ENCODE measurements at regions not wholly inside any gene's neighbourhood (a gene's known extent, or its start where the extent isn't known, plus 50 kb on each side); places are given as distances from the start of the nearest gene placed in this dataset.

DNA sequence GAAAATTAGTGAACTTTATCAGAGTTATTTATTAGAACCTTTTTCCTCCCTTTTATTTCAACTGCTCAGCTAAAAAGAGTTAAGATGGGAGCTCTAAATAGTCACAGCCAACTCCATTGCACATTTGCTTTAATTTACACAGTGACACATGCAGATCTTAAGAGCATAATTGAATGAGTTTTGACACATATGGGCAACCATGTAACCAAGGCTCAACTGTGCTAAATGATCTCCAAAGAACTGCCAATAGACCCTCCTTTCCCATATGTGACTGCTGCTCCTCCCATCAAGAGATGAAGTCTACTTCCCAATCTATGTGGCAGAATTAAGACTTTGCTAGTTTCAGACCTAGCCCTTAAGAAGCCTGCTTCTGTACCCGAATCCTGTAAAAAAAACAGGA, 960.0 kb downstream of the BCL11B start:
- intact Hi-C loops (cut with micrococcal nuclease): no loop called here
- ATAC-seq (no peak), DNase-seq (no peak)

DNA sequence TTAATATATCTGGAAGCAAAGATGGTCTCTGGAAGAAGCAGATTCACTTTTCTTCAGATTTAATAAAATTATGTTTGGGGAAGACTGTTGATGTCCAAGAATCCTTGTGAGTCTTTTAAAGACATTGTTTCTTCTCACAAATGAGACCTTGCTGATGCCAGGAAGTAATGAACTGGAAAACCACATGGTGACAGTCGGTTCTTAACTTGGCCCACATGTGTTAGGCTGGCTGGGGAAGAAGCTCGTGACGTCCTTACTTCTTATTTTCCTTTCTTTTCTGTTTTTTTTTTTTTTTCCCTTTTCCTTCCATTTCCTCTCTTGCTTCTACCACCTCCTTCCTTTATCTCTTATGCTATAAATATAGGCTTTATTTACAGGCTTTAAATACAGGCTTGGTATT, 950.2 kb downstream of the BCL11B start:
- intact Hi-C loops (cut with micrococcal nuclease): no loop called here
- ATAC-seq: no peak

DNA sequence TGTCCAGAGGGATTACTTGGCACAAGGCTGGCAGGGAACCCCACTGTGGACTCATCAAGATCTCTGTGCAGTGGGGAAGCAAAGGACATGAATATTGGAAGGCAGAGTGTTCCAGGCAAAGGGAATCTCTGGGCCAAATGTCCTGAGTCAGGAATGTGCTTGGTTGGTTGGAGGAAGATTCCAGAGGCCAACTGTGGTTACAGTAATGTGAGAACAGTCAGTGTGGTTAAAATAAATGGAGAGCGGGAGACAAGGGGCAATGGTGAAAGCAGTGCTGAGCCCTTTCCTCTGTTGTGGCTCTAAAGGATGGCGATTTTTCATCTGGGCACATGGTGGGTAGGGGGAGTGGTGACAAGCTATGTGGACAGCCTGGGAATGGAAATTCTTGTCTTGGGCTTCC, 948.2 kb downstream of the BCL11B start:
- ATAC-seq (no peak), DNase-seq (no peak)
- intact Hi-C loops (cut with micrococcal nuclease): no loop called here

More for the DNA sequence above, 950.2 kb downstream of the BCL11B start:
- no peak for DNase-seq

DNA sequence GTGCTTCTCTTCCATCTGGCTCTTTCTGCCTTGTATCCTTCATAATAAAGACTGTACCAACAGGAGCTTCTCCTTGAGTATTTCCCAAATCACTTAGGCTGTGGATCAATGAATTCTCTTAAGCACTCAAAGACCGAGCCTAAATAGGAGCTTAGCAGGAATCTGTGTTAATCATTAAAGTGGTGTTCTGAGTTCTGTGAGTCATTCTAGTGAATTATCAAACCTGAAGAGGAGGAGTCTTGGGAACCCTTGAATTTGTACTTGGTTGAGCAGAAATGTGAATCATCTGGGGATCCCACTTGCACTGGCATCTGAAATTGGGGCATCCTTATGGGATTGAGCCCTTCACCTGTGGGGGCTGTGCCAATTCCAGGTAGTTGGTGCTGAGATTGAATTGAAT, 946.2 kb downstream of the BCL11B start:
- intact Hi-C loops (cut with micrococcal nuclease): no loop called here
- DNase-seq (no peak), ATAC-seq (no peak)

DNA sequence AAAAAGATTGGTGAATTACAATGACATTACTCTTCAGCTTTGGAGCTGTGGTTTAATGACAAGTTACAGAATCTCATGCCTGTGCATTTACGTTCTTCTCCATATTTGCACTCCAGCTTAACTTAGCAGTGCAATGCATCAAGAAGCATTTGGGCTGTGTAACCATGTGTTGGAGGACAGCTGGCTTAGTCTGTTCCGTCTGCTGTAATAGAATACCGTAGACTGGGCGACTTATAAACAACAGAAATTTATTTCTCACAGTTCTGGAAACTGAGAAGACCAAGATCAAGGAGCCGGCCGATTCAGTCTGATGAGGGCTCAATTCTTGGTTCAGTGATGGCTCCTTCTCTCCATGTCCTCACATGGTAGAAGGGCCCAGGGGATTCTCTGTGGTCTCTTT, 943.5 kb downstream of the BCL11B start:
- intact Hi-C loops (cut with micrococcal nuclease): no loop called here
- DNase-seq: no peak
- no peak for ATAC-seq

DNA sequence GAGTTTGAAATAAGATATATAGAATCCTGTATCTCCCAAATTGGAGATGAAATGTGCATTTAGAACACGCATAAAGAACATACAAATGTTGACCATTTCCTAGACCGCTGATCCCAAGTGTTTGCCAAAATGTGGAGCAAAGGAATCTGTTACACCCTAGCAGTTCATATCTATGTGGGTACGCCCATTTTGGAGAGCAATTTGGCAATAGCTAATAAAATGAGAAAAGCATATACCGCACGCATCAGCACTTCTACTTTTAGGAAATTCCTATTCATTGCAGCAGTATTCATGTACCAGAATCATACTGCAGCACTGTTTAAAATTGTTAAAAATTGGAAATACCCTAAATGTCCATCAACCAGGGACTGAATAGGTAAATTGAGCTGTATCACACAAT, 937.8 kb downstream of the BCL11B start:
- ATAC-seq (no peak), DNase-seq (no peak)
- intact Hi-C loops (cut with micrococcal nuclease): no loop called here

DNA sequence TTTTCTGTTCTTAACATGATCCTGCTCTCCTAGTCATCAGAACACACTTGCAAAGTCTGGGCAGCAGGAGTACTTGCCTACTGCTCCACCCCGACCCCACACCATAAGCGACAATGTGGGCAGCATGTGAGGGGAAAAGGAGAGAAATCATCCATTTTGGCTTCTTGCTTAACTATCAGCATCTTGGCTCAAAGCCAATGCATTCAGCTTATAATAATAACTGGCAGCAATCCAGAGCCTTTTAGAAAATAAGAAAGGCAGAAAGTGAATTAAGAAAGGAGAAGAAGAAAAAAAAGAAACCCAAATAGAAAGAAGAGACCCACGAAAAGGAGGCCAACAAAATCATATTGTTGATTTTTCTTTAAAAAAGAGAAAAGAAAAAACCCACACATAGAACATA, 930.8 kb downstream of the BCL11B start:
- intact Hi-C loops (cut with micrococcal nuclease): no loop called here
- DNase-seq (no peak), ATAC-seq (no peak)

DNA sequence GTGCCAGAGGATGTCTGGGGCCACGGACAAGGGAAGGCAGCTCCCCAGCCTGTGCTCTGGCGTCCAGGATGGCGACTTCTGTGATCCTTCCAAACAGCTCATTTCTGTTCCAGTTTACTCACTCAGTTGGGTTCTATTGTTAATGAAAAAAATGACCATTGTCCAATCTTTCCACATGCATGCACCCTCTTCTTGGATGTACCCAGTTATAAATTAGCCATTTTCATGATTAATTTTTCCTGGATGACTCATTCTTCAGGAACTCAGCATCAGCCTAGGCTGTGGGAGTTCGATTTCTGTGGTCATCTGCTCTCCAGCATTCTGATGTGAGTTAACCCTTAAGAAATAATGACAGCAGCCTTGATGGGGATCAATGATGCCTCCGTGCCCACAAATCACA, 926.8 kb downstream of the BCL11B start:
- intact Hi-C loops (cut with micrococcal nuclease): no loop called here
- DNase-seq: no peak
- ATAC-seq: no peak

DNA sequence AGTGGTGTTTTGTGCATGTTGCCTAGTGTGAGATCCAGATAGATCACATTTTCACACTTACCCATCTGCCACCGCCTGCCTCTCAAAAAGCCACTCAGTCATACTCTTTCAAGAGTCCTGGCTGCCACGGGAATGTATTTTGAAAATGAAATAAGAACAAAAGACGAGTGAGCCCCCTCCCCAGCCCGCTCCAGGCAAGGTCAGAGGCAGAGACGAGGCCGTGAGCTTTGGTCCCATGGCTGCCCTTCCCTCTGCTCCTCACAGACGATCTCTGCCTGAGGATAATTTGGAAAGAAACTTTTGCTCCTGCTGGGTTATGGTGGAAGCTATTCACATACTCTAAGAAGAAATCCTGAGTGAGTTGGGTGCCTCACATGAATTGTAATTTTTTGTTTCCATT, 924.3 kb downstream of the BCL11B start:
- intact Hi-C loops (cut with micrococcal nuclease): no loop called here
- ATAC-seq (no peak), DNase-seq (no peak)

DNA sequence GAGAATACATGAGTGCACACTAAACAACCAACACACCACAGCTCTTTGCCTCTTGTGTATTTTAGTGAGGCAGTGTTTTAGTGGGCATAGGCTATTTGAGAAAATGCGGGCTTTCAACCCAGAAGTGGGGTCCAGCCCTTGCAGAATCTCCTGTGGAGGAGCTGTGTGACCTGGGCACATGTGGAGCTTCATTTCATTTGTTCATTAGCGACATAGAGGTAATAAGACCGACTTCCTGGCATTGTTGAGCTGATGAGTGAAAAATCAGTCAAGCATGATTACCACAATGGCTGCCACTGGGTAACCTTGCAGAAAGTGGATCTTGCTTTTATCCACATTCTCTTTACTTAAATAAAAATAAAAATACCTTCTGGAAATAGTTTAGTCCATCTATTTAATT, 923.5 kb downstream of the BCL11B start:
- intact Hi-C loops (cut with micrococcal nuclease): no loop called here
- ATAC-seq: no peak
- DNase-seq: no peak

DNA sequence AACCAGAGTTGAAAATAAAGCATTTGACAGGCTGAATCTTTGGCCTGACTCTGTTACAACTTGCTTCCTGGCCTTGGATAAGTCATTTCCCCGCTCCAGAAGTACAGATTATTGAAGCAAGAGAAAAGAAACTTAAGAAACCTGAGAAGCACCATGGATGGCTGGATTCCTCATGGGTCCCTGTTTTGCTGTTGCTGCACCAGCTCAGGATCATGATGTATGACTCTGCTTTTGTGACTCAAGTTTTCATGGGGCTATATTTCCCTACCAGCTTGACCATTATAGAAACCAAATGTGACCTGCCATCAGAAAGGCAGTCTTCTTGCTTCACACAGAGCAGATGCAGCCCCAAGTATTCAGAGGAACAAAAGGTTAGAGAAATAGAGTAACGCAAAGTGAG, 921.8 kb downstream of the BCL11B start:
- intact Hi-C loops (cut with micrococcal nuclease): no loop called here
- ATAC-seq (no peak), DNase-seq (no peak)

DNA sequence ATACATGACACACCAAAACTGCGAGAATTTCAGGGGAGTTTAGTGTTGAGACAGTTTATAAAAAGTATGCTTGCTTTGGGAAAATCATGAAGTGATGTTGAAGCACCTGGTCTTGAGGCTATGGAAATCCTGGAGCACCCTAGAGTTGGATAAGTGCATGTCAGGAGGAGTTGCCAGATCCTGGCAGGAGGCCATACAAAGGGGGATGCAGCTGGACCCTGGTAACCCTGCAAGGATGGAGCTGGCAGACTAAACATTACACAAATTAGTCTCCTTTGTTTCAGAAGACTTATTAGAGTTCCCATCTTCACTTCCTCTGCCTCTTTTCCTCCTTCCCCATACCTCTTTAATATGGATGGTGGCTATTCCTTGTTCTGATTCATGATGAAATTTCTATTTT, 907.0 kb downstream of the BCL11B start:
- intact Hi-C loops (cut with micrococcal nuclease): no loop called here
- ATAC-seq (no peak), DNase-seq (no peak)

DNA sequence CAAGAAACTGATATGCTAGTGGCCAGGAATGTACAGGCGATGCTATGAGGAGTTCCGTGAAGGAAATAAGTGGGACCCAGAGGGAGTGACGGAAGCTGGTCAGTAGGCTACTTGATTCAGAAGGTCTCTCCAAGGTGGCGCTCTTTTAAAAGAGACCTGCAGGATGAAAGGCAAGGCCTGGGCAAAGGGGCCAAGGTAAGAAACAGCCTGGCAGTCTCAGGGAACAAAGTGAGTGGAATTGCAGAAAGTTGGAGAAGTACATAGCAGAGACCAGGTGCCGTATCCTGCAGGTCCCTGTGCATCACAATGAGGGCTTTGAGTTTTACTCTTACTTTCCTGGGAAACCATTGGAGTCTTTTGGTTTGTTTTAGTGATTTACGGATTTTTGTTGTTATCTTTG, 905.6 kb downstream of the BCL11B start:
- intact Hi-C loops (cut with micrococcal nuclease): no loop called here
- no peak for ATAC-seq
- no peak for DNase-seq

DNA sequence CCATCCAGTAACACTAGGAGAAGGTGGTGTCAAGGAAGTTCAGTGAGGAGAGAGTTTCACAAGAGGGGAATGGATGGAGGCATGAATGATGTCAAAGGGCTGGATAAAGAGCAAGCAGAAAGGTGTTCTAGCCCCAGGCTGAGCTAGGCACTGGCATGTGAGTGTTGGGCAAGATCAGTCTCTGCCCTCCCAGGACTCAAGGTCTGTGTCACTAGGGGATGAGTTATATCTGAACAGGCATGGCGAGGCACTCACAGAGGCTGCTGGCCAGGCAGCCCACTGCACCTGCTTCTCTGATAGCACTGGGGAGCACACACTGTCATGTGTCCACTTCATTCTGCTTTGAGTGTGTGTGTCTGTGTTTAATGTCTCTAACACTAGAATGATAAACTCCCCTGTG, 903.8 kb downstream of the BCL11B start:
- ATAC-seq (no peak), DNase-seq (no peak)
- intact Hi-C loops (cut with micrococcal nuclease): no loop called here

DNA sequence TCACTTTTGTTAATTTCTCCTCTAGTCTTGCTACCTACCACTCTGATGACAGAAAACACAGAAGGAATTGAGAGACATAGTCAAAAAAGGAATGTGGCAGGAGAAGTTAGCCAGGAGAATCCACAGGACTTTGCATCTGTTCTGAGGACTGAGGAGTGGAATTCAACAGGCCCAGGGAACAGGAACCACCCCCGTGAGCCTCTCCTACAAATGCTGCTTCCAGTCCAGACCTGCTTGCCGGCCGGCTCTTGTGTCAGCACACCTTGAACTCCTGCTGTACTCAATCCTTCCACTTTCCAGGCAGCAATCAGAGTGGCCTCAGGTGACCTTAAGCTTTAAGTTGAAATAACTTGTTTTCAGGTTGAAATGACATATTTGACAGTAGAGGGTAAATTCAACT, 903.1 kb downstream of the BCL11B start:
- ATAC-seq (no peak), DNase-seq (no peak)
- intact Hi-C loops (cut with micrococcal nuclease): no loop called here

DNA sequence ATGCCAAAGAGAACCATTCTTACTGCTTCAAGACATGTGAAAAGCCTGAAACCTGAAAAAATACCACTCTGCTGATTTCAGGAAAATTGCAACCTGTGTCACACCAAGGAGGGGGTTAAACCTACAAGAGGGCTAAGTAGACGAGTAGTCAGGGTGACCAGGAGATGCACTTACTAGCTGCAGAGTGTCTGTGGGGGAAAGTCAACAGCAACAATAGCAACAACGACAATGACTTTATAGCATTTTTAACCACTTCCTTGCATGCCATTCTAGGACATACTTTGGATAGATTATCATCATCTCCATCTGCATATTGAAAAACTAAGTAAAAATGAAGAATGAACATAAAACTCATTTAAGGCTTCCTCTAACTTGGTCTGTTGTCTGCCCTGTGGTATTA, 902.7 kb downstream of the BCL11B start:
- intact Hi-C loops (cut with micrococcal nuclease): no loop called here
- no peak for ATAC-seq
- no peak for DNase-seq

DNA sequence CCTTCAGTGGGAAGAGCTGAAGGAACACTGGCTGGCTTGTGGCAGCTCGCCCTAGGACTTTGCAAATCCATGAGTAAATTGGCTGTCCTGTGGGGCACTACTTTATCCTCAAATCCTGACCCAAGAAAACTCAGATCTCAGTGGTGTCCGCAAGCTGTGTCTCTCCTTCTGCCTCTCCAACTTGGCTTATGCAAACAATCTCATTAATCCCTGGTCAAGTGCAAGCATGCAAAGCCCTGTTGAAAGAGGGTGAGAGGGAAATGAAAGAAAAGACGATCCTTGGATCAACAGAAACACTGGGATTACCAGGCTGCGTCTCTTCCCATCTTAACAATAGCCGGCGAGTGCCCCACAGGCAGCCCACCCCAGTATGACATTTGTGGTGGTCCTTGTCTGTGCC, 901.6 kb downstream of the BCL11B start:
- DNase-seq (no peak), ATAC-seq (no peak)
- intact Hi-C loops (cut with micrococcal nuclease): no loop called here

DNA sequence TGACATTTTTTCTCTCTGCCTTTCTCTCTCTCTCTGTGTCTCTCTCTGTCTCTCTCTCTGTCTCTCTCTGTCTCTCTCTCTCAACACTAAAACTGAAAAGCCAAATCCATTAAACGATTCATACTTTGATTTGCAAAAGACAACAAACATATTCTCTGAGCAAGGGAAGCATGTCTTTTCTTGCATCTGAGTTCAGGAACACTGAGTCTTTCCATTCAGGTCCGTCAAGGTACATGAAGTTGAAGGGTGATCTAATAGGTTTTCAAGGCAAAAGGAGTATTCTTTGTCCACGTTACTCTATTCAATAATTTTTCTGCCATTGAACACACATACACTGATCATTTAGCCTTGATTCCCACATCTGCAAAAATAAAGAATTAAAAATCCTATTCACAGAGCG, 900.9 kb downstream of the BCL11B start:
- intact Hi-C loops (cut with micrococcal nuclease): no loop called here
- ATAC-seq (no peak), DNase-seq (no peak)

DNA sequence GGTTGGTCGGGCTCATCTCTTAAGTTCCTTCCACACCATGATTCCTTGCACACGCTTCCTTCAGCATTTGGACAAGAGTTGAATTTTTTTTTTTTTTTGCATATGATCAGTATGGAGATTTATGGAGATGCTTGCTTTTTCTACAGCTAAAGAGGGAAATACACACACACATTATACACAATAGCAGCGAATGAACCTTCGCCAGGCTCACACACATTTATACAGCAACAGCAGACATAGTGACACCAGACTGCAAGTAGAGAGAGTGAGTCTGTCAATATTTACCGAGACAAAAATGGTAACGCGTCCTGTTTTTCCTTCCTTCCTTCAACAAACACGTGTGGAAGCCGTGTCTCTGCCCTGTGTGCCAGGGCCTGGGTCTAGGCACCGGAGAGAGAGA, 897.9 kb downstream of the BCL11B start:
- ATAC-seq (no peak), DNase-seq (no peak)
- intact Hi-C loops (cut with micrococcal nuclease): no loop called here

DNA sequence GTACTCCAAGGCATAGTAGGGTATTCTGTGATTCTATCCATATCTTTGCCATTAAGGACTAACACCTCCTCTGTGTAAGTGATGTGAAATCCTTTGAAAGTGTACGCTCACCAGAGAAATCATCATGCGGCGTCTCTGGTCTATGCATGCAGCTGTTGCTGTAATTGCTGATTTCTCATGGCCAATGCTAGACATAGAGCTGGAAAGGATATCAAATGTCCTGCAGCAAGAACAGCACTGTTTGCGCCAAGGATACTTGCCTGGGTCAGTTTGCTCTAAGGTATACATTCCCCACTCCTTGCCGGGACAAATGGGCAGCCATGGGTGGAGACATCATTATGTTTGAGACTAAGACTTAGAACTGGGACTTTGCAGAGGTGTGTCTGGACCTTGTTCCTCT, 896.4 kb downstream of the BCL11B start:
- no peak for ATAC-seq
- no peak for DNase-seq
- intact Hi-C loops (cut with micrococcal nuclease): no loop called here

DNA sequence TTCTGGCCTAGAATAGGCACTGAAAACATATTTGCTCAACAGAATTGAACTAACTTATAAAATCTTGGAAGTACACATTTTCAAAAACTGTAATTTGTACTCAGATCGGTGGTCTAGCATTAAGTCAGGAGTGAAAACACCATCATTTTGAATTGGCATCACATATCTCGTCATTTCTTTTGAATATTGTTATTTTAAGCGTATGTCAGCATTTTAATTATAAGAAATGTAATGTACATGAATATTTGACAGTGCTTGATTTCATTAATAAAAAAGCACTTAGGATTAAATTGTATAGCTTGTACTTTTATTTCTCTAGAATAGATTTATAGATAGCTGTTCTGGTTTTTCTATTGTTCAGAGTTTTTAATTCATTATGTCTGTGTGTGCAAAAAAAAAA, 892.2 kb downstream of the BCL11B start:
- DNase-seq (no peak), ATAC-seq (no peak)
- intact Hi-C loops (cut with micrococcal nuclease): no loop called here

DNA sequence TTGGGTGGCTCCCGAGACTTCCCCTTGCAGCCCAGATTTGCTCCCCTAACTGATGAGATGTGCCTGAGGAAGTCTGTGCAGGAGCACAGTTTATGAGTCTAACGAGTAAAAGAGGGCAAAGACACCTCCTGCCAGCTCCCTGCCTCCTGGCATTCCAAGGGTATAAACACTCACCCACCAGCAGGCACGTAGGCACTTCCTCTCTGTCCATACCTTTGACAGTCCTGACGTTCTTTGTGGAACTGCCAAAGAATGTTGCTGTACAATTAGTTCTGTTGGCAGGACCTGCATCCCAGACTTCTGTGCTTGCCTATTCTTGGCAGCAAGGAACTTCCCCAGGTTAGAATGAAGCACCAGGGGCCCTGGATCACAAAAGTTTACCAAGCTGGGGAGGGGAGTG, 889.3 kb downstream of the BCL11B start:
- intact Hi-C loops (cut with micrococcal nuclease): no loop called here
- DNase-seq: no peak
- no peak for ATAC-seq

DNA sequence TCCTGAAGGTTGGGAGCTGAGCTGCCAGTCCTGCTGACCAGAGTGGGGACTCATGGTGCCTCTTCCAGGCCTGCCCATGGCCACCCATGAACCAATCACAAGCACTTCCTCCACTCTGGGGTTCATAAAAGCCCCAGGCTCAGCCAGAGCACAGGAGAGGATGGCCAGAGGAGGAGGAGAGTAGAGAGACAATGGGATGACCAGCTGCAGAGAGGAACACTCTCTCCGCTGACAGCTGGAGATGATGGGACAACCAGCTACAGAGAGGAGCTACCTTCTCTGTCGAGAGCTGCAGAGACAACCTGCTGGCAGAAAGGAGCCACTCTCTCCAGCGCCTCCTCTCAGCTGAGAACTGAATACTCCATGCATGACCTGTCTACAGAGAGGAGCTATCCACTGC, 886.1 kb downstream of the BCL11B start:
- ATAC-seq (no peak), DNase-seq (no peak)
- intact Hi-C loops (cut with micrococcal nuclease): no loop called here

All from left ventricle myocardium superior (tissue), 1 donor.